Transverse colon (tissue), 4 donors: ENCODE measurements at regions not wholly inside any gene's neighbourhood (a gene's known extent, or its start where the extent isn't known, plus 50 kb on each side); places are given as distances from the start of the nearest gene placed in this dataset.

Experiments used
- DNase-seq: peaks from one replicate; pipeline ENCODE4 v3.0.0-alpha.2; 2019
- H3K27ac ChIP-seq, 4 donors: fragments of 200-600 bp; sonication (generic); 2 replicates each; pipeline ENCODE4 v1.5.1; 2016 to 2018; ENCODE audit warnings: inconsistent platforms in 4 of 4
- H3K27me3 ChIP-seq: fragments of 200-600 bp; sonication (generic); 2 replicates; pipeline ENCODE4 v1.5.1; 2017; ENCODE audit warnings: inconsistent platforms
- H3K36me3 ChIP-seq, 4 donors: fragments of 200-600 bp; sonication (generic); 2 replicates each; pipeline ENCODE4 v1.5.1; 2017 to 2019; ENCODE audit warnings: inconsistent platforms in 4 of 4
- H3K4me1 ChIP-seq, 4 donors: fragments of 200-600 bp; sonication (generic); 2 replicates each; pipeline ENCODE4 v1.5.1; 2017 to 2020; ENCODE audit warnings: inconsistent platforms in 4 of 4
- H3K4me3 ChIP-seq, 4 donors: fragments of 200-600 bp; sonication (generic); 1 replicate in 1 of 4; 2 replicates in 3 of 4; pipeline versions ENCODE4 v1.5.1 to v1.6.1; 2017 to 2019; ENCODE audit warnings: inconsistent platforms in 4 of 4
- H3K9me3 ChIP-seq, 2 donors: fragments of 200-600 bp; sonication (generic); 2 replicates each; pipeline ENCODE4 v1.5.1; 2017 to 2019; ENCODE audit warnings: inconsistent platforms in 2 of 2
- EP300 ChIP-seq: sonication (generic); formaldehyde crosslinking; IDR thresholded peaks from one replicate; pipeline ENCODE4 v1.6.1; 2017; ENCODE audit warnings: antibody characterized with exemption, low read depth
- POLR2A ChIP-seq: fragments of 450-650 bp; IDR thresholded peaks from one replicate; pipeline ENCODE4 v1.6.1; 2016; ENCODE audit warnings: antibody characterized with exemption, mild to moderate bottlenecking, moderate library complexity
- POLR2AphosphoS5 ChIP-seq, 3 donors: sonication (generic); formaldehyde crosslinking; IDR thresholded peaks; one replicate each; pipeline ENCODE4 v1.6.1; 2016; ENCODE audit warnings: antibody characterized with exemption in 3 of 3
- WGBS, 2 donors: methylation state at CpG; one replicate each; pipeline ENCODE4 v1.1.5; 2018; ENCODE audit warnings: low coverage in 1 of 2; 5-methylcytosine and 5-hydroxymethylcytosine counted together
- in situ Hi-C, 4 donors: fragments of 200-750 bp; cut with MboI; loops; one replicate each; pipeline versions ENCODE4 v1.15.0 to v1.15.1; 2017; ENCODE audit warnings: low sequenced_read_pairs in 3 of 4, low pct_ligation_motif_present in 1 of 4, low pct_unique_long_range_greater_than_20kb in 1 of 4
- intact Hi-C: fragments of 100-400 bp; cut with DNase I; formaldehyde crosslinking; loops from one replicate; pipeline ENCODE4 v1.15.1; 2023; ENCODE audit warnings: low total_unique reads
- TF ChIP-seq, protein P1 (sequence below), 5 experiments: fragments of 200-600 bp in 3 of 5; fragments of 450-650 bp in 2 of 5; sonication (generic) in 3 of 5; IDR thresholded peaks; 1 replicate in 2 of 5; 2 replicates in 3 of 5; pipeline ENCODE4 v1.5.1; 2016 to 2017; ENCODE audit warnings: antibody characterized with exemption in 5 of 5, inconsistent platforms in 3 of 5, mild to moderate bottlenecking in 2 of 5, moderate library complexity in 1 of 5

DNA sequence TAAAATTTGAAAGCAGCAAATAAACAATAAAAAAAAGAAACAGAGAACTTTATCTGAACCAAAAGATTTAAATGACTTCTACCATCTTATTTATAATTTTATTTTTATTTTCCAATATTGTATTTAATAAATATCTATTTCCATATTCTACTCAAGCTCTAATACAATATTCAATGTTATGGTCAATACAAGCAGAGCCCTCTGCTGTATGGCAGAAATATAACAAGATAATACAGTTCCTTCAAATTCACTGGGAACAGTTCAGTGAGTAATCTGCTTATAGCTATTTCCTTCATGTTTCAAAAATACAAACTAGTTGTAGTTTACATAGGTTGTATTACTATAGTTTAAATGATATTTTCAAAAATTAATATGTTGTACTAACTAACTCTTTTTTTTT lies 332.7 kb downstream of the PRDM9 start:
- TF ChIP-seq EP300 (no peak), POLR2A (no peak), POLR2AphosphoS5 (IDR thresholded peaks at IDR 0.05) (no peak)
- TF ChIP-seq, protein P1, sequence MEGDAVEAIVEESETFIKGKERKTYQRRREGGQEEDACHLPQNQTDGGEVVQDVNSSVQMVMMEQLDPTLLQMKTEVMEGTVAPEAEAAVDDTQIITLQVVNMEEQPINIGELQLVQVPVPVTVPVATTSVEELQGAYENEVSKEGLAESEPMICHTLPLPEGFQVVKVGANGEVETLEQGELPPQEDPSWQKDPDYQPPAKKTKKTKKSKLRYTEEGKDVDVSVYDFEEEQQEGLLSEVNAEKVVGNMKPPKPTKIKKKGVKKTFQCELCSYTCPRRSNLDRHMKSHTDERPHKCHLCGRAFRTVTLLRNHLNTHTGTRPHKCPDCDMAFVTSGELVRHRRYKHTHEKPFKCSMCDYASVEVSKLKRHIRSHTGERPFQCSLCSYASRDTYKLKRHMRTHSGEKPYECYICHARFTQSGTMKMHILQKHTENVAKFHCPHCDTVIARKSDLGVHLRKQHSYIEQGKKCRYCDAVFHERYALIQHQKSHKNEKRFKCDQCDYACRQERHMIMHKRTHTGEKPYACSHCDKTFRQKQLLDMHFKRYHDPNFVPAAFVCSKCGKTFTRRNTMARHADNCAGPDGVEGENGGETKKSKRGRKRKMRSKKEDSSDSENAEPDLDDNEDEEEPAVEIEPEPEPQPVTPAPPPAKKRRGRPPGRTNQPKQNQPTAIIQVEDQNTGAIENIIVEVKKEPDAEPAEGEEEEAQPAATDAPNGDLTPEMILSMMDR (IDR thresholded peaks at IDR 0.05): no peak

DNA sequence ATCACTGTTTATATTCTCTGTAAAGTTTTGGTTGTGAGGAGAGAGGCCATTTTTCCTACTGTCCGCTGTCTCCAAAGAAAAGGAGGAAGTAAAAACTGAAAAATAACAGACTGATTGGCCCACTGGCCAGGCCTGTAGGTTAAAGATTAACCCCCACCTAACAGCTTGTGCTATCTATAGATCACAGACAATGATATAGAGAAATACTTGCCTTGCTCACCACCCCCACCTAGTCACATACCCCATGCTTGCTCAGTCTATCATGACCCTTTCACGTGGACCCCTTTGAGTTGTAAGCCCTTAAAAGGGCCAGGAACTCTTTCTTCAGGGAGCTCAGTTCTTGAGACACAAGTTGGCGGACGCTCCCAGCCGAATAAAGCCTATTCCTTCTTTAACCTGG lies 357.4 kb downstream of the PRDM9 start:
- 68 to 79% methylated on average over 5 of the region's 5 CpGs for WGBS, 2 donors
- intact Hi-C loops: no loop called here

More for the DNA sequence above, 332.7 kb downstream of the PRDM9 start:
- Histone ChIP-seq H3K27ac (no peak overlapping the region), H3K4me3 (no peak overlapping the region), H3K9me3 (peaks cover 0 to 4% of the 10 kb centered on the region in 2 donors), H3K36me3 (no peaks in the 10 kb centered on the region), H3K4me1 (no peaks in the 10 kb centered on the region), H3K27me3 (no peaks in the 10 kb centered on the region)
- no peak for DNase-seq
- intact Hi-C loops (no loop called here), in situ Hi-C loops (no loop called here)

GRCh38 chr5:23877847-23878246 lies 370.4 kb downstream of the PRDM9 start:
- Histone ChIP-seq H3K27ac (no peak overlapping the region), H3K27me3 (no peaks in the 10 kb centered on the region), H3K9me3 (no peaks in the 10 kb centered on the region), H3K4me3 (no peak overlapping the region), H3K4me1 (no peaks in the 10 kb centered on the region), H3K36me3 (no peaks in the 10 kb centered on the region)
- intact Hi-C loops (no loop called here), in situ Hi-C loops (no loop called here)
- no peak for TF ChIP-seq EP300
- DNase-seq: no peak
- 86 to 92% methylated on average over 3 of the region's 3 CpGs for WGBS, 2 donors

More for the DNA sequence above, 357.4 kb downstream of the PRDM9 start:
- TF ChIP-seq EP300 (no peak), POLR2AphosphoS5 (IDR thresholded peaks at IDR 0.05) (no peak), POLR2A (no peak)
- TF ChIP-seq, protein P1 (IDR thresholded peaks at IDR 0.05): no peak
- no peaks in the 10 kb centered on the region for H3K9me3 ChIP-seq
- no peak overlapping the region for H3K4me3 ChIP-seq
- H3K27ac ChIP-seq: no peak overlapping the region
- no peaks in the 10 kb centered on the region for H3K27me3 ChIP-seq
- no peaks in the 10 kb centered on the region for H3K36me3 ChIP-seq
- DNase-seq: no peak
- in situ Hi-C loops: no loop called here
- H3K4me1 ChIP-seq: no peaks in the 10 kb centered on the region

DNA sequence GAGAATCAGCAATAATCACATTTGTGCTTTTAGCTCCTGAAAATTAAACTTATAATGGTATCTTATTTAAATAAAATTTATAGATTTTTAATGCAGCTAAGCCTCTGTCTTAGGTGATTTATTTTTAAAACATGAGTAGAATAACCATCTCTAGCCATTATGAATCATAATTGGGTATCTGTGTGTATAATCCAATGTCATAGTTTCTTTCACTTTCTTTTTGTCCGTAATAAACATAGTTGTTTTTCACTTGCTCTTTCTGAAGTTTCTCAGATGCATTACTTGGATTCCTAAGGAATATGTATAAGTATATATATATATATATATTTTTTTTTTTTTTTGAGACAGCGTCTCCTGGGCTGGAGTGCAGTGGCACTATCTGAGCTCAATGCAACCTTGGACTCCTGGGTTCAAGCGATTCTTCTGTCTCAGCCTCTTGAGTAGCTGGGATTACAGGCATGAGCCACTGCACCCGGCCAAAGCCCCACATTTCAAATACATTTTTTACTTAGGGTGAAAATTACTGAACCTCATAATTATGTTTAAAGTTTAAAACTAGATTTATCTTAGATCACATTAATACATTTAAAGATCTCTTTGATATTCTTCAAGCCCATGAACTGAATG lies 377.1 kb downstream of the PRDM9 start:
- intact Hi-C loops (no loop called here), in situ Hi-C loops (no loop called here)
- Histone ChIP-seq H3K27ac (no peak overlapping the region), H3K36me3 (no peaks in the 10 kb centered on the region), H3K9me3 (no peaks in the 10 kb centered on the region), H3K4me1 (no peaks in the 10 kb centered on the region), H3K4me3 (no peak overlapping the region), H3K27me3 (no peaks in the 10 kb centered on the region)
- DNase-seq: no peak
- TF ChIP-seq POLR2AphosphoS5 (IDR thresholded peaks at IDR 0.05) (no peak), EP300 (no peak)
- WGBS, 2 donors: 67 to 78% methylated on average over 2 to 4 of the region's 4 CpGs

DNA sequence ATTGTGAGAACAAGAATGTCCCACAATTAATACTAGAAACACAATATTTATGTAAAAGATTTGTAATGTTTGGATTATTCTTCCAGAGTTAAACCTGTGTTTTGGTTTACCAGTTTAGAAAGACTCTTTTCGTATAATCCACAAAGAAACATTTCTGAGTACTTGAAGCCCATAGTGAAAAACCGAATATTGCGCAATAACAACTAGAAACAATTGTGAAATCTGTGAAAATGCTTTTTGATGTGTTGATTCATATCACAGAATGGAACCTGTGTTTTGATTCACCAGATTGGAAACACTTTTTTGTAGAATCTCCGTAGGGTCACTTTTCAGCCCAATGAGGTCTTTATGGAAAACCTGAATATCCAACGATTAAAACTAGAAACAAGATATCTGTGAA lies 386.2 kb downstream of the PRDM9 start:
- Histone ChIP-seq H3K27ac (no peak overlapping the region), H3K27me3 (no peaks in the 10 kb centered on the region), H3K4me1 (no peaks in the 10 kb centered on the region), H3K9me3 (peaks cover 4 to 12% of the 10 kb centered on the region in 2 donors), H3K36me3 (no peaks in the 10 kb centered on the region), H3K4me3 (no peak overlapping the region)
- no peak for DNase-seq
- TF ChIP-seq, protein P1 (IDR thresholded peaks at IDR 0.05): no peak
- TF ChIP-seq EP300 (no peak), POLR2AphosphoS5 (IDR thresholded peaks at IDR 0.05) (no peak), POLR2A (no peak)
- in situ Hi-C loops (no loop called here), intact Hi-C loops (no loop called here)
- WGBS, 2 donors: 85 to 89% methylated on average over 5 of the region's 5 CpGs
